HL-60 (cell line): ENCODE measurements at regions not wholly inside any gene's neighbourhood (a gene's known extent, or its start where the extent isn't known, plus 50 kb on each side); places are given as distances from the start of the nearest gene placed in this dataset.

Experiments used
- CTCF ChIP-seq: IDR thresholded peaks from one replicate; pipeline ENCODE4 v1.5.1; 2011; ENCODE audit warnings: low read length, control low read depth, inconsistent platforms; ENCODE audit not compliant: insufficient read depth
- GABPA ChIP-seq: IDR thresholded peaks from 2 replicates; pipeline ENCODE4 v1.6.1; 2012; ENCODE audit warnings: low read depth
- POLR2AphosphoS5 ChIP-seq: IDR thresholded peaks from 2 replicates; pipeline ENCODE4 v1.6.1; 2012; ENCODE audit warnings: low read depth
- SPI1 ChIP-seq: IDR thresholded peaks from 2 replicates; pipeline ENCODE4 v1.6.1; 2012; ENCODE audit warnings: low read depth, mild to moderate bottlenecking, borderline replicate concordance
- TF ChIP-seq, protein P1 (sequence below): IDR thresholded peaks from 2 replicates; pipeline ENCODE4 v1.6.1; 2012; ENCODE audit warnings: low read depth; ENCODE audit not compliant: insufficient replicate concordance

GRCh38 chr2:196266855-196267254 lies 95.5 kb upstream of the STK17B start:
- TF ChIP-seq CTCF (no peak), POLR2AphosphoS5 (no peak), GABPA (no peak), SPI1 (no peak)
- TF ChIP-seq, protein P1, sequence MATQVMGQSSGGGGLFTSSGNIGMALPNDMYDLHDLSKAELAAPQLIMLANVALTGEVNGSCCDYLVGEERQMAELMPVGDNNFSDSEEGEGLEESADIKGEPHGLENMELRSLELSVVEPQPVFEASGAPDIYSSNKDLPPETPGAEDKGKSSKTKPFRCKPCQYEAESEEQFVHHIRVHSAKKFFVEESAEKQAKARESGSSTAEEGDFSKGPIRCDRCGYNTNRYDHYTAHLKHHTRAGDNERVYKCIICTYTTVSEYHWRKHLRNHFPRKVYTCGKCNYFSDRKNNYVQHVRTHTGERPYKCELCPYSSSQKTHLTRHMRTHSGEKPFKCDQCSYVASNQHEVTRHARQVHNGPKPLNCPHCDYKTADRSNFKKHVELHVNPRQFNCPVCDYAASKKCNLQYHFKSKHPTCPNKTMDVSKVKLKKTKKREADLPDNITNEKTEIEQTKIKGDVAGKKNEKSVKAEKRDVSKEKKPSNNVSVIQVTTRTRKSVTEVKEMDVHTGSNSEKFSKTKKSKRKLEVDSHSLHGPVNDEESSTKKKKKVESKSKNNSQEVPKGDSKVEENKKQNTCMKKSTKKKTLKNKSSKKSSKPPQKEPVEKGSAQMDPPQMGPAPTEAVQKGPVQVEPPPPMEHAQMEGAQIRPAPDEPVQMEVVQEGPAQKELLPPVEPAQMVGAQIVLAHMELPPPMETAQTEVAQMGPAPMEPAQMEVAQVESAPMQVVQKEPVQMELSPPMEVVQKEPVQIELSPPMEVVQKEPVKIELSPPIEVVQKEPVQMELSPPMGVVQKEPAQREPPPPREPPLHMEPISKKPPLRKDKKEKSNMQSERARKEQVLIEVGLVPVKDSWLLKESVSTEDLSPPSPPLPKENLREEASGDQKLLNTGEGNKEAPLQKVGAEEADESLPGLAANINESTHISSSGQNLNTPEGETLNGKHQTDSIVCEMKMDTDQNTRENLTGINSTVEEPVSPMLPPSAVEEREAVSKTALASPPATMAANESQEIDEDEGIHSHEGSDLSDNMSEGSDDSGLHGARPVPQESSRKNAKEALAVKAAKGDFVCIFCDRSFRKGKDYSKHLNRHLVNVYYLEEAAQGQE: no peak
